B cell (primary cell): ENCODE measurements at regions not wholly inside any gene's neighbourhood (a gene's known extent, or its start where the extent isn't known, plus 50 kb on each side); places are given as distances from the start of the nearest gene placed in this dataset.

Experiments
- ATAC-seq: fragments of 200-7000 bp; cut with Tn5 transposase; one replicate; pipeline ENCODE4 v1.10.0; 2021; ENCODE audit warnings: low read depth, mild to moderate bottlenecking, moderate number of reproducible peaks, moderate library complexity
- CTCF ChIA-PET: fragments of 350-600 bp; sonication (Branson Sonifier 250); formaldehyde crosslinking; loops from one replicate; lab custom pipeline; 2021; ENCODE audit warnings: antibody characterized with exemption, inconsistent platforms; lab: Charles Lee
- POLR2A ChIA-PET: fragments of 350-600 bp; sonication (Branson Sonifier 250); formaldehyde crosslinking; loops from one replicate; lab custom pipeline; 2021; ENCODE audit warnings: antibody characterized with exemption; lab: Charles Lee
- DNase-seq: peaks from one replicate; pipeline ENCODE4 v3.0.0; 2013
- H2AFZ ChIP-seq: 2 replicates; pipeline ENCODE4 v1.6.1; 2012; ENCODE audit warnings: mild to moderate bottlenecking, low read depth, low read length; ENCODE audit not compliant: insufficient read depth, poor library complexity, severe bottlenecking
- H3K27ac ChIP-seq, 2 donors: 1 replicate in 1 of 2; 2 replicates in 1 of 2; pipeline ENCODE4 v1.5.1; 2012 to 2013; ENCODE audit warnings: low read length in 2 of 2, mild to moderate bottlenecking in 2 of 2, moderate library complexity in 1 of 2
- H3K27me3 ChIP-seq, 4 experiments: fragments of 200-600 bp in 1 of 4; sonication (generic) in 1 of 4; replicated peaks in 1 of 4; 1 replicate in 2 of 4; 2 replicates in 2 of 4; pipeline versions ENCODE4 v1.6.1 to v1.7.0; 2013 to 2016; ENCODE audit warnings: low read length in 3 of 4, mild to moderate bottlenecking in 2 of 4, mixed read lengths in 1 of 4, moderate library complexity in 1 of 4; ENCODE audit not compliant: insufficient read depth in 4 of 4, control insufficient read depth in 3 of 4; ENCODE audit errors: control extremely low read depth in 1 of 4
- H3K36me3 ChIP-seq, 2 experiments: replicated peaks in 1 of 2; 1 replicate in 1 of 2; 2 replicates in 1 of 2; pipeline versions ENCODE4 v1.6.1 to v1.7.1; 2013; ENCODE audit warnings: low read length in 1 of 2; ENCODE audit not compliant: insufficient read depth in 2 of 2, control insufficient read depth in 1 of 2; ENCODE audit errors: control extremely low read depth in 1 of 2, extremely low read depth in 1 of 2
- H3K4me1 ChIP-seq, 2 donors: fragments of 200-600 bp in 1 of 2; sonication (generic) in 1 of 2; 1 replicate in 1 of 2; 2 replicates in 1 of 2; pipeline versions ENCODE4 v1.5.1 to v1.6.1; 2013 to 2017; ENCODE audit warnings: low read length in 2 of 2; ENCODE audit not compliant: control insufficient read depth in 2 of 2, insufficient read depth in 2 of 2
- H3K4me2 ChIP-seq: replicated peaks from 2 replicates; pipeline ENCODE3; 2012; ENCODE audit warnings: mild to moderate bottlenecking, low read depth, low read length; ENCODE audit not compliant: poor library complexity, severe bottlenecking
- H3K4me3 ChIP-seq, 5 experiments: fragments of 200-600 bp in 1 of 5; sonication (generic) in 1 of 5; 1 replicate in 3 of 5; 2 replicates in 2 of 5; pipeline versions ENCODE4 v1.5.1 to v1.7.0; 2011 to 2016; ENCODE audit warnings: low read length in 4 of 5, mild to moderate bottlenecking in 4 of 5, low read depth in 2 of 5, control low read depth in 1 of 5, moderate library complexity in 1 of 5; ENCODE audit not compliant: insufficient read depth in 1 of 5; ENCODE audit errors: control extremely low read depth in 1 of 5, extremely low read depth in 1 of 5
- H3K79me2 ChIP-seq: fragments of 200-600 bp; sonication (generic); one replicate; pipeline ENCODE4 v1.6.0; 2016; ENCODE audit warnings: low read length; ENCODE audit not compliant: control insufficient read depth, insufficient read depth
- H3K9ac ChIP-seq: fragments of 200-600 bp; sonication (generic); 2 replicates; pipeline ENCODE4 v1.6.1; 2017; ENCODE audit warnings: mild to moderate bottlenecking, low read length, moderate library complexity
- H3K9me3 ChIP-seq, 3 donors: one replicate each; pipeline versions ENCODE4 v1.6.1 to v1.7.1; 2013; ENCODE audit warnings: low read length in 2 of 3; ENCODE audit not compliant: control insufficient read depth in 2 of 3, insufficient read depth in 1 of 3; ENCODE audit errors: control extremely low read depth in 1 of 3
- H4K20me1 ChIP-seq: 2 replicates; pipeline ENCODE4 v1.6.0; 2012; ENCODE audit warnings: mild to moderate bottlenecking, low read length; ENCODE audit not compliant: insufficient read depth, control insufficient read depth, poor library complexity, severe bottlenecking
- H3K27ac Mint-ChIP-seq: one replicate; pipeline ENCODE4 v1.8.0; 2021; ENCODE audit warnings: mixed read lengths
- H3K27me3 Mint-ChIP-seq: one replicate; pipeline ENCODE4 v1.8.0; 2021; ENCODE audit warnings: mixed read lengths
- H3K4me1 Mint-ChIP-seq: one replicate; pipeline ENCODE4 v1.8.0; 2021; ENCODE audit warnings: mixed read lengths
- H3K4me3 Mint-ChIP-seq: one replicate; pipeline ENCODE4 v1.8.0; 2021; ENCODE audit warnings: mixed read lengths
- H3K9me3 Mint-ChIP-seq: one replicate; pipeline ENCODE4 v1.8.0; 2022; ENCODE audit warnings: mixed read lengths; ENCODE audit not compliant: insufficient read depth
- CTCF ChIP-seq: fragments of 200-600 bp; IDR thresholded peaks from one replicate; pipeline ENCODE4 v1.8.0; 2022; ENCODE audit warnings: antibody characterized with exemption, mild to moderate bottlenecking
- EZH2 ChIP-seq: IDR thresholded peaks from 2 replicates; pipeline ENCODE4 v1.6.1; 2012; ENCODE audit warnings: borderline replicate concordance, low read depth, mild to moderate bottlenecking, moderate library complexity, low read length; ENCODE audit not compliant: insufficient read depth, poor library complexity, severe bottlenecking
- WGBS: methylation state at CpG from one replicate; pipeline ENCODE4 v1.1.5; 2013; ENCODE audit warnings: missing lambda C conversion rate; ENCODE audit not compliant: insufficient coverage; 5-methylcytosine and 5-hydroxymethylcytosine counted together
- intact Hi-C: fragments of 100-400 bp; cut with micrococcal nuclease; formaldehyde crosslinking; loops from one replicate; pipeline ENCODE4 v1.10.0; 2022

DNA sequence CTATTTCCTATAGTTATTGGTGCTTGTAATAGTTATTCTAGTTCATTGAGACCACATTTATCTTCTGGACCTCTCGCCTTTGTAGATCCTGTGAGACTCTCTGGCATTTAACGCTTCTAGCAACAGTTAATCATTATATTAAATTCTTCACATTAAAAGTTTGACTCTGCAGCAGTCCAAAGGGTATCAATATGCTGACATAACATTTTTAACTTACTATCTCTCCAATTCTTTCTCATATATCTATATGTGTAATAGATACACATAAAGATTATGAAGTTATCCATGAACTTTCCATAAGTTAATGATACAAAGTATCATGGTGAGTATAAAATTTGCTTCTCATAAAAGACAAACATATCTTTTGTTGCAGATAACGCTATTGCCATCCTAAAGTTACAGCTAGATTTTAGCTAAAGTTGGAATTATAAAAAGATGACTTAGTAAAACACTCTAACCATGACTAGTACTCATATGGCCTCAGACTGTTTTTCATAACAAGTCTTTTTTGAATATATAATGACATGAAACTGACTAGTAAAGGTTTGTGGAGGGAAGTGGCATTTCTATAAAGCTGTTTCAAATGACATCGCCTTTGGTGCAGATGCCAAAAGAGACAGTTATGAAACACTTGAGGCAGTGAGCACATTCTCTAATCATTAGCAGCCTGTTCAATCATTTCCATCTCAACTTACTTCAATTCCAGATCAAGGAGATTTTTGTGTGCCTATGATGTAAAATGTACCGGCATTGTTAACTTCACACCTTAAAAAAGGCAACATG is 379.3 kb upstream of the CBLB start:
- Mint-ChIP-seq H3K4me3 (no peak overlapping the region), H3K9me3 (peaks cover 3% of the 10 kb centered on the region), H3K27me3 (no peaks in the 10 kb centered on the region), H3K4me1 (peaks cover 14% of the 10 kb centered on the region), H3K27ac (no peak overlapping the region)
- WGBS = 67% methylated on average over 2 of the region's 5 CpGs
- Histone ChIP-seq H3K4me1 (no peaks in the 10 kb centered on the region), H3K4me2 (no peak overlapping the region), H3K27me3 (no peaks in the 10 kb centered on the region), H3K27ac (no peak overlapping the region), H3K9me3 (peaks cover 1 to 10% (median 9%) of the 10 kb centered on the region in 3 donors), H3K9ac (no peak overlapping the region), H3K79me2 (no peaks in the 10 kb centered on the region), H2AFZ (no peak overlapping the region), H3K36me3 (no peaks in the 10 kb centered on the region), H3K4me3 (no peak overlapping the region), H4K20me1 (no peaks in the 10 kb centered on the region)
- ChIA-PET CTCF (no interaction called here), POLR2A (no interaction called here)
- intact Hi-C loops = no loop called here
- DNase-seq (no peak), ATAC-seq (no peak)
- TF ChIP-seq CTCF (no peak), EZH2 (no peak)

- ChIA-PET POLR2A (no interaction called here), CTCF (no interaction called here)
- peaks cover 6 to 10% (median 9%) of the 10 kb centered on the region in 3 donors for H3K9me3 ChIP-seq
- H3K4me2 ChIP-seq = no peak overlapping the region
- no peaks in the 10 kb centered on the region for H3K36me3 ChIP-seq
- no peak overlapping the region for H3K27ac ChIP-seq
- 100% methylated on average over 2 of the region's 2 CpGs for WGBS
- no peaks in the 10 kb centered on the region for H3K27me3 Mint-ChIP-seq
- H3K4me1 ChIP-seq = peaks cover 0 to 5% of the 10 kb centered on the region in 2 donors
- ATAC-seq (no peak), DNase-seq (no peak)
- peaks cover 3% of the 10 kb centered on the region for H3K9me3 Mint-ChIP-seq
- TF ChIP-seq CTCF = no peak
- no peak for TF ChIP-seq EZH2
- no peaks in the 10 kb centered on the region for H3K79me2 ChIP-seq
- peaks cover 17% of the 10 kb centered on the region for H3K4me1 Mint-ChIP-seq
- no peaks in the 10 kb centered on the region for H4K20me1 ChIP-seq
- no peak overlapping the region for H3K27ac Mint-ChIP-seq
- no peak overlapping the region for H2AFZ ChIP-seq
- intact Hi-C loops = no loop called here
- H3K9ac ChIP-seq = no peak overlapping the region
- H3K4me3 ChIP-seq = no peak overlapping the region
- H3K4me3 Mint-ChIP-seq = no peak overlapping the region
- H3K27me3 ChIP-seq = no peaks in the 10 kb centered on the region
Measured at GRCh38 chr3:106249159-106249558, 380.3 kb upstream of the CBLB start.
